GM21576 (cell line): ENCODE measurements at regions not wholly inside any gene's neighbourhood (a gene's known extent, or its start where the extent isn't known, plus 50 kb on each side); places are given as distances from the start of the nearest gene placed in this dataset.

Experiments used
- ATAC-seq: cut with Tn5 transposase; IDR thresholded peaks from one replicate; pipeline ENCODE4 v1.9.1; 2021; ENCODE audit warnings: mild to moderate bottlenecking, moderate library complexity; ENCODE audit not compliant: unreplicated experiment

DNA sequence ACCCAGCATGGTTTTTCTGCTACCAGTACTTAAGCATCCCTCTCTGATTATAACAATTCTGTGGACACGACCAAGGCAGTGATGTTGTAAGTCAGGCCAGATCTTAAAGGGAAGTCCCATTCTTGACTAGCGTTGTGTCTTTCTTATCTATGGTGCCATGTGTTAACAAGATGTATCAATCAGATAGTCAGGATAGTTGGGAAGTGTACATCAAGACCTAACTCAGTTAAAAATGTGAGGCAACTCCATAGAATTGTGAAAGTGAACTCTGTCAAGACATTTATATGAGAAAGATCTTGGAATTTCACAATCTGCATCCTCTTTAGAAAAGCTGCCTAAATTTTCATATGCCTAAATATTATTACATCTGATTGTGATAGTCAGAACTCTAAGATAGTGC is 341.7 kb upstream of the SEMA3D start:
- ATAC-seq: no peak

DNA sequence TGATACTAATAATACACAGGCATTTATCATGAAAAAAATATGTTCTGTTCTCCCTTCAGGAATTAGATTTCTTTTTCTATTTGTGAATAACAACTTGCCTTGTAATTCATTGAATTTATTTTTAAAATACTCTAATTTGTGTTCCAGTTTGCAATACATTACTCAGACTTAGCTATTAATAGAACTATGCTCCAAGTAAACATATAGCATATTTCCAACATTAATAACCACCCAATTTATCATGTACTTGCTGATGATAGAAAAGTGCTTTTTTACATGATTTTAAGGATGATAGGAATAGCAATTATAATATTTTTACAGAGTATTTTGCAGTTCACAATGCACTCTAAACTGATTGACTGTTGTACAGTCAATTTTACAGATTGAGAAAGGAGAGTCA is 338.8 kb upstream of the SEMA3D start:
- no peak for ATAC-seq

DNA sequence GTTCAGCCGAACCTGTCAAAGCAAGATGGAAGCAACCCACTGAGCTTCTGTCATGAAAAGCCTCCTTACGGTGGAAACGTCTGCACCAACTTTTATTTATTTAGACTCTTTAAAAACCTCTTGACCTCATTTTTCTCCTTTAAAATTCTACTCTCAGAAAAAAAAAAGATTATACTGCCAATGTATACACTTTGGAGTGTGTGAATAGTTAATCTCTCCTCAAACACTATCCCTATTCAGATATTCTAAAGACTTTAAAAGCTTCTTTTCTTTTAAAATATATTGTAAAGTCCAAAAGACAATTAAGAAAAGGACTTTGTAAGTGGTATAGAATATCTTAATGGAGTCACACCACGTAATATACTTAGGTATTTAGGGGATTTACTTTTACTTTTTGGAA is 335.2 kb upstream of the SEMA3D start:
- no peak for ATAC-seq

DNA sequence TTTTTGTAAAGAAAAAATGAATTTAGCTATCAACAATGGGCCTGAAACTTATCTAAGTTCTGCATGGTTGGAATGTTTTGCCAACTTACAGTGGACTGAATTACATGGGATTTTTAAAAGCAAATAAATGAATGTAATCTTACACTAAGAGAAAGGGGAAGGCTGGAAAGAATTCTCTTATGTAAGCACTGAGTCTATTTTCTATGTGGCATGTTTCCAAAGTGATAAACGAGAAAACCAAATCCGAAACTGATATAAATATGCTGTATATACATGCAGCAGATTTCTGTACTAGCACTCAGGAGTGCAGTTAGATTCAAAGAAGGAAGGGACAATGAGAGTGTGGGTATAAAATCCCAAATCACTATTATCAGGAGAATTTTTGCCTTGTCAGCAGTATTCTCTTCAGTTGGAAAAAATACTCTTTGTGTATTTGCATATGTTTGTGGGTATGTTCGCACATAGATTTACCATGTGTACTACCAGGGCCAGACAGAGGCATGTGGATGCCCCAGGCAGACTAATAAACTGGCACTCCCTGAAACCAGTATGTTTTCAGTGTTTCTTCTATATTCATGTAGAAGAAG is 334.3 kb upstream of the SEMA3D start:
- no peak for ATAC-seq

DNA sequence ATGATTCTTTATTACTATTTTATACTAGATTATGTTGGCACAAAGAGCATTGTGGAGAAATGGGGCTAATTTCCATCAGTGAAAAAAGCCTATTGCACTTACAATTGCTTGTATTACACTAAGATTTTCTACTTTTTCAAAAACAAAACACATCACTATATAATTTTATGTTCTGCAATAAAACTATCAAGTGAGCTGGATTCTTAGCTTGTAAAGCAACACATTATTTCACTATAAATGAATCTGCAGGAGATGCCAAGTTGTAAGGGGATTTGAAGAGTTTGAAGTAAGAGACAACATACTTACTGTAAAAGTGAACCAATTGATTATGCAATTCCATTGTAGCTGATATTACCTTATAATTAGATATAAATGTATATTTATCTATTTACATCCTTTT is 333.3 kb upstream of the SEMA3D start:
- no peak for ATAC-seq

DNA sequence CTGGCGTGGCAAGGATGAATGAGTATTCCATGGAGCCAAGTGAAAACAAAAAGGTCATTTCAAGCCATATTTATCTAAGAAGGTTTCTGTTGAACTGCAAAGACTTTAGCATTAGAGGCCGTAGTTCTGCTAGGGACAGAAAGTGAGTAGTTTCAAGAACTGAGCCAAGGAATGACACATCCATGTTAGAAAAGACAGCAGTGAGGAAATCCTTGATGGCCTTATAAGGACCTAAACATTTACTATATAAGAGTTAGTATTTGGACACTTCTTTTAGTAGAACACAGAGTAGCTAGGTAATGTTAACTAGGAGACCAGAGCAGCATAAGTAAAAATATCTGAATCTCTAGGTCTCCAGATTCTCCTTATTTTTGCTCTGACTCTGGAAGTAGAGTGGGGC is 329.8 kb upstream of the SEMA3D start:
- no peak for ATAC-seq

DNA sequence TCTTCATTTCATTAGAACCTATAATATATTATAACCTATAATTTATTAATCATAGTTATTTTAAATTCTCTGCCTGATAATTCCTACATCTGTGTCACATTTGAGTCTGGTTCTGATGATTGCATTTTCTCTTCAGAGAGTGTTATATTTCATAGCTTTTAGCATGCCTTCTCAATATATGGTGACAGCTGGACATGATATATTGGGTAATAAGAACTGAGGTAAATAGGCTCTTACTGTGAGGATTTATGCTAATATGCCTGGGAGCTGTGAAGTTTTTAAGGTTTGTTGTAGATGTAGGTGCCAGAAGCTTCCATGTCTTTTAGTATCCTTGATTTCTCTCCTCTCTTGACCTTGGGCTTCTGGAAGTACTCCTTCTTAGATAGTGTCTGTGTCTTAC is 325.9 kb upstream of the SEMA3D start:
- ATAC-seq: no peak

DNA sequence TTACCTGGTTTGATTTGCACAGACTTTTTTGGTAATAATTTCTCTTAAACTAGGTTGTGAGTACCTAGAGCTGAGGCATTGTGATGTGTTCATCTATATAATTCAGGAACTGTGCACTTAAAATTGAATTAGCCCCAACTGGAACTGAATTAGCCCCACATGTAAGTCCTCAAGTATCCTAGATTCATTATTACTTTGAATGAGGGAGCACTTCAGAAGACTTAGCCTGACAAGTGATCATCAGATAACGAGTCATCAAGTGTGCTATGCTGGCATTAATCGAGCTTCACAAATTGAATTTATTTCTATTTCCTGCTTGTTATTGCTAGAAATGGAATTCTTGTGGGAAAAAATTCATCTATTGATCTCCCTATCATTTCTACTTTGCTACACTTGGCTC is 323.4 kb upstream of the SEMA3D start:
- no peak for ATAC-seq

DNA sequence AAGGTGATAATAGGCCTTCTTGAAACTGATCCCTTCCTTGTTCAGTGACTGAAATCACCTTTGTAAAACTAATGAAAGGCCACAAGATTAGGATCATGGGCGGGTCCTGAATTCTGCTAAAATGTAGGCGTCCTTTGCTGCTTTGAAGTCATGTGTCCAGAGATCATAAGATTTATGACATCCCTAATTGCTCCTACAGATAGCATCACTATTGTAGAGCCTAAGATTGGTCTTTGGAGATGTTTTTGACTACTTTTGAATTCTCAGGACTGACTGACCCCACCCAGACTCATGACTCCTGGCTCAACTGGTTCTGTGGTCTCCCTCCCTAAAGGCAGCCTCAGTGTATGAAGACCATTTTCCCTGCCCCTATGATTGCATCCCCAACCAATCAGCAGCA is 322.6 kb upstream of the SEMA3D start:
- no peak for ATAC-seq

DNA sequence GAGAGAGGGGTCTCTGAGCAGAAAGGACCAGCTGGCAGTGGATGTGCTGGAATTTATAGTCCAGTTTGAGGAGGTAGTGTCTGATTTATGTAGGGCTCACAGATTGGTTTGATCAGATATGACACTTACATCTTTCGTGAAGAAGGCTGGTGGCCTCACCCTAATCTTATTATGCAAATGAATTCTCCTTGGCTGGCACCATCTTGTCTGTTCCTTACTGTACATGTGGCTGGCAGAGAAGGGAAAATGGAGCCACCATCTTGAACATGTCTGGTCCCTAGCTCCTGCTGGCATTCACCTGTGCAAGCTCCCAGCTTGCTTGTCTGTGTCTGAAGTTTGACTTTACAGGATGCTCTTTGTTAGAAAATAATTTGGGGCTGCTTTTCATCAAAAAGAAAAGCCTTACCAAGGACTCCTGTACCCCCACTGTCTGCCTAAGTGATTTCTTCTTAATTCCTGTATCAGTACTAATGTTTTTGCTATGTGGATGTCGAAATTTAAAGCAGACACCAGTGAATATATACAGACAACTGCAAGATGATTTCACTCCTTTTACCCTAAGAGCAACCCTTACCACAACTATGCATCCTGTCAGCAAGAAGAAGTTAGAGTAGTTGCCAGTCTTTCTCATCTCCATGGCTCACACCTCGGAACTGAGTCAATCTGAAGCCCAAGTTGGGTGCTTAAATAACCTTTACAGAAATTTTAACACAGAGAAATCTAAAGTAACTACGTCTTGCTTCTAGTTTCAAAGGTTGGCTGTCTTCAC is 322.0 kb upstream of the SEMA3D start:
- no peak for ATAC-seq

DNA sequence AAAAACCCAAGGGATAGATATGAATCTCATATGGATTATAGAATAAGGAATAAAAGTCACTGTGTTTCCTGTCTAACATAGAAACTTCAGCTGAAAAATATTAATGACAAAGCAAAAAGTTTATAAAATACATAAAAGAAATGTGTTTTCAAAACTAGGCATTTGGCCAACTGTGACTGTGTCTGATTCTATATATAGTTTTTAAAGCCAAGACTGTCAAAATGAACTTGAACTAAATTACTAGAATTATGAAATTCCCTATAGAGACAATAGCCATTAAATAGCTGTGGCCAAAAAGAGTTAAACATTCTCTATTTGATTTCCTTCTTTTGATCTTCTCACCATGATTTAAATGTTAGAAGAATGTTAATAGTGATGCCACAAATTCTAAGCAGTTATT is 311.2 kb upstream of the SEMA3D start:
- no peak for ATAC-seq

DNA sequence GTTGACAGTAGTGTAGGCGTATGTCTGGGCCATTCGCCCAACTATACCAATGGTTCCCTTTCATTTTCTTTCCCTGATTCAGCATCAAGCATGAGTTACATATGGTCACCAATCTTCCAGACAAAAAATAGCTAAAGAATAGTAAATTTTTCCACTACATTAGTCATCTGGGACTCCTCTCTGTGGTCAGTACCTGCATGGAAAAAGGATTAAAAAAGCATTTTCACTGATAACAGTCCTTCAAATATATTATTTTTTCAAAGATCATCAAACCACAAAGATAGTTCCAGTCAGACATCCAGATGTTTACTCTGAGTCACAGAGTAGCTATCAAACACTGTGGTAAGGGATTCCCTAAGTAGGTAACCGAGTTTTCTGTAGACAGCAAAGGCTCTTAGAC is 302.6 kb upstream of the SEMA3D start:
- no peak for ATAC-seq

DNA sequence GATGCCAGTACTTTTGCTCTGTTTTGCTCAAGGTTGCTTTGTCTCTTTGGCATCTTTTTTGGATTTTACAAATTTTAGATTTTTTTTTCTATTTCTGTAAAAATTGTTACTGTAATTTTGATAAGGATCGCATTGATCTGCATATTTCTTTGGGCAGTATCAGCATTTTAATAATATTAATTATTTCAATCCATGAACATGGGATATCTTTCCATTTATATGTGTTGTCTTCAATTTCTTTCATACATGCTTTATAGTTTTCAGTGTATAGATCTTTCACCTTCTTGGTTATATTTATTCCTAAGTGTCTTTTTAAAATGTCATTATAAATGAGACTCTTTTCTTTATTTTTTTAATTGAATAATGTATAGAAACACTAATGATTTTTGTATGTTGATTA is 301.6 kb upstream of the SEMA3D start:
- ATAC-seq: no peak

DNA sequence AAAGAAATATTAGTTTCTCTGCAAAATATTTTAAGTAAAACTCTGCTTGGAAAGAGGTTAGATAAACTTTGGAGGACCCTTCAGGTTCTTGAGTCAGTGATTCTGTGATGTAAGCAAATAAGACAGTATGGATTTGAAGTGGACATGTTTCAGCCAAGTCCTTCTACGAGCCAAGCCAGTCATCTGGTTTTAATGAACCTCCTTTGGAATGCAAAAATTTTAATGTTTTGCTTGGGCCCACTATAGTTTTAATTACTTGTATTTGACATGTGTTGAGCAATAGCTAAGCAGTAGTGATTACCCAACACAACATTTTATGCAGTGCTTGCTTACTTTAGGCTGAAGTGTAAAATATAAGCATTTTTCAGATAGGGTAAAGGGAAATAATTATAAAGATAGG is 296.3 kb upstream of the SEMA3D start:
- no peak for ATAC-seq

DNA sequence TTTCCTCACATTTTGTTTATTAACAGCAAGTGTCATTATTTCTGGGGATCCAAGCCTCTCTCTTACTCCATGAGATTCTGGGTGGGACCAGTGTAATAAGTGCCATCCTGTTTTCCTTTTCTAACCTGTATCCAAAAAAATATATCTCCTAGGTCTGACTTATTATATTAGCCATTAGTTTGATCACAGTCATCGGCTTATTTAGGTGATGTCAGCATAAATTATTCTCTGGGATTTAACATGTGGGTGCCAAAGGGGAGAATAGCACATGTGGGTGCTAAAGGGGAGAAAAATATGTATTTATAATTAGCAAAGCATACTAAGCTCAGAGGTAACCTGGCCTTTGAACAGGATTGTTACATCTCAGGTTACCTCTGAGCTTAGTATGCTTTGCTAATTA is 293.8 kb upstream of the SEMA3D start:
- no peak for ATAC-seq

DNA sequence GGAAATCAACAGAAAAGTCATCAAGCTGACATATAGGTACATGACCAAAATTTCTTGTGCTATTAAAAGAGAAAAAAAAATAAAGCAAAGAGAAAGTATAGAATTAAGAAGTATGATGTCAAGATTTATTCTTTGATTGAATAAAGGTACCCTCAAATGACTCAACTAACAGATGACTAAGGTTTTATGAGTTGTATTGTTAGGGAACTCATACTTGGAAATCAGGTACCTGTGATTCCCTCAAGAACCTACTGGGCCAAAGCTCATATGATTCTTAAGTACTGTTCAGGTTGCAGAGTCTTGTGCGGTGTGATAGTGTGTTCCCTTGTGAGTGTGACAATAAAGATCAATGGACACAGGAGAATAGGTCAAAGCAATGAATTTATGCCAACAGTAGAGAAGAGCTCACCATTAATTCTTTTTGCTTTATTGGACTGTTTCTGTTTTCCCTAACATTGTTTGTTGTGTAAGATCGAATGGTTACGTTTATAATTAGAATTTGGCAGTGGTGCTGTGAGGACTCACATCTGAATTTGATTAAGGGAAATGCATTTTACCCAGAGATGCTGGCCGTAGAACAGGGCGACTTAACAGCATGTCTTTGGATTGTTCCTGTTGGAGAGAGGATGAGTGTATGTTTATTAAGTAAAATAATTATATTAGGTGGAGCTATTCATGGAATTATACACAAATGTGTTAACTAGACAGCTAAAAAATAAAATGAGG is 293.2 kb upstream of the SEMA3D start:
- ATAC-seq: no peak

DNA sequence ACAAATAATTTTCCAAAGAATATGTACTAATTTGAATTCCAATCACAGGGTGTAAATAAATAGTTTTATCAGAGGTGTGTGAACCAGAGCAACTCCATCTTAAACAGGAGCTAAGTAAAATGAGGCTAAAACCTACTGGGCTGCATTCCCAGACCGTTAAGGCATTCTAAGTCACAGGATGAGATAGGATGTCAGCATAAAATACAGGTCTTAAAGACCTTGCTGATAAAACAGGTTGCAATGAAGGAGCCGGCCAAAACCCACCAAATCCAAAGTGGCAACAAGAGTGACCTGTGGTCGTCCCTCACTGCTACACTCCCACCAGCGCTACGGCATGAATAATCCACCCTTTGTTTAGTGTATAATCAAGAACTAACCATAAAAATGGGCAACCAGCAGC is 291.7 kb upstream of the SEMA3D start:
- ATAC-seq: no peak

DNA sequence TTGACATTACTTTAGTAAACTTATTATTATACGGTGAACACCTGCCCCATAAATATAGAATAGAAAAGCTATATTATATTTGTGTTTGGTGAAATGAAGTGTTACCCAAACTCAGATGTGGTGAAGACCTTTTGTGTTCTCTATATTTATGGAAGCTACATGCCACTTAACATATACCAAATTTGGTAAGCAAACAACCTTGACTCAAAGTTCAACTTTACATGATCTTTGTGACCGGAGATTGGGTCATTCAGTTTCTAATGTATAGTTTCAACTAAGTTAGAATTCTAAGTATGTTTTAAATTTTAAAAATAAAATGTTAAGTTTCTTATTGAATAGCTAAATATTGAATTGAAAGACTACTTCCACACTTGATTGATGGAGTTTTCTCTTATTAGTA is 288.6 kb upstream of the SEMA3D start:
- ATAC-seq: no peak

DNA sequence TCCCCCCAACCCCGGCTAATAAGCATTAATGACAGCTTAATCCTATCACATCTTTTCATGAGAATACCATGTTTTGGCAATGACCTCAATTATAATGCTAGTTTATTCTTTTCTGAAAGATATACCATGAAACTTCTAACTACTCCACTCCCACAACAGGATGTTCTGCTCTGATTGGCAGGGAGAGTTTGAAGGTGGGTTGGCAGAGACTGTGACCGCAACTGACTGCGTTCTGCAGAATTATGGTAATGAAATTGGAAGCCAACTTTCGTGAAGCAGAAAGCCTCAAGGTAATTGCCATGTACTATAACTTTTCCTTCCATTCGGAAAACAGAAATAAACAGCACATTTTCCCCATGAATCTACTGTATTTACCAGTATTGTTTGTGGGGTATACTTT is 288.2 kb upstream of the SEMA3D start:
- ATAC-seq: no peak

DNA sequence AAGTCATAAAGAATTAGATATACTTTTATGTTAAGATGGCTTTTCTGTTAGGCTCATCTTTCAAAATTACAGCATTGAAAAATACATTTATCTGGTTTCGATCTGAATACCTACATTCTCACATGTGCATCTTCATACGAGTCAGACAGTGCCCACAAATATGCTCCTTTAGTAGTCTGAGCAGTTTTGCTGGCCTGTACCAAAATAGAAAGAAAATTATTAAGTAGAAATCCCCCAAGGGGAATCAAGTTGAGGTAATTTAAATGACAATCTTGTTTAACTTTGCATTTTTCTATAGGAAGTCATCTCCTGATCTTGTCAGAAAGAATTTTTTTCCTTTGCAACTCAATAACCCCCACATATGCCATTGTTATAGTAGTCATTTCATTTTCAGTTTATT is 287.4 kb upstream of the SEMA3D start:
- peak; percentile 79 for ATAC-seq

DNA sequence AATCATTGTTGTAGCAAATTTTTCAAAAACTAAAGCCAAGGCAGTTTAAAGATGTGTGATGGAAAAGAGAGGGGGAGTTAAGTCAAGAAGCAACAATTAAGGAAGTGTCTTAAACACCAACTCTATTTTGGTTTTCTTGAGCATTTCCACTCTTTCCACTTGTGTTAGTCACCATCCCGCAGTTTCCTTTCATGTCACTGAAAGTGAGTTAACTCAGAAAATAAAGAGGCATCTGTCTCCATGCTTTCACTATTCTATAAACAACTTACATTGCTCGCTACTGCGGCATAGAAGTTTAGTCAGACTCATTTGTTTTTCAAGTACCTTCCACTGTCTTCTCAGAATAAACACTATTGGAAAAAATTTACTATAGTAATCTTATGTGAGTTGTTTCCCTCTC is 284.9 kb upstream of the SEMA3D start:
- ATAC-seq: no peak

DNA sequence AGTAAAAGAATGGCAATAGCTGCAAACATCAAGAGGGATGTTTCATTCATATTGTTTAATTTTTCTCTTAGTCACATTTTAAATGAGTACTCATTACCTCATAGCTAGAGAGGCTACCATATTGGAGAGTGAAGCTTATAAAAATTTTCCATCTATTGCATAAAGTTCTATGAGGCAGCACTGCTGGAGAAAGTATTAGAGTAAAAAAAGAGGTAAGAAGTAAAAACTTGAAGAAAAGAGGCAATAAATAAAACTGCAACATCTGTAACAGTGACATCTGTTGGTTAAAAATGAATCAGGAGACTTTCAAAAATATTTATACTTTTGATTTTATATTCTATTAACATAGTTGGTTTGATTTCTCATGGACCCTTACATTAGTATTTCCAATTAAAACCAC is 284.5 kb upstream of the SEMA3D start:
- no peak for ATAC-seq
